ENCODE measurements at regions not wholly inside any gene's neighbourhood (a gene's known extent, or its start where the extent isn't known, plus 50 kb on each side); places are given as distances from the start of the nearest gene placed in this dataset.

- DNase-seq (ENCODE audit: low read depth), result no peak
- TF ChIP-seq, protein P1, sequence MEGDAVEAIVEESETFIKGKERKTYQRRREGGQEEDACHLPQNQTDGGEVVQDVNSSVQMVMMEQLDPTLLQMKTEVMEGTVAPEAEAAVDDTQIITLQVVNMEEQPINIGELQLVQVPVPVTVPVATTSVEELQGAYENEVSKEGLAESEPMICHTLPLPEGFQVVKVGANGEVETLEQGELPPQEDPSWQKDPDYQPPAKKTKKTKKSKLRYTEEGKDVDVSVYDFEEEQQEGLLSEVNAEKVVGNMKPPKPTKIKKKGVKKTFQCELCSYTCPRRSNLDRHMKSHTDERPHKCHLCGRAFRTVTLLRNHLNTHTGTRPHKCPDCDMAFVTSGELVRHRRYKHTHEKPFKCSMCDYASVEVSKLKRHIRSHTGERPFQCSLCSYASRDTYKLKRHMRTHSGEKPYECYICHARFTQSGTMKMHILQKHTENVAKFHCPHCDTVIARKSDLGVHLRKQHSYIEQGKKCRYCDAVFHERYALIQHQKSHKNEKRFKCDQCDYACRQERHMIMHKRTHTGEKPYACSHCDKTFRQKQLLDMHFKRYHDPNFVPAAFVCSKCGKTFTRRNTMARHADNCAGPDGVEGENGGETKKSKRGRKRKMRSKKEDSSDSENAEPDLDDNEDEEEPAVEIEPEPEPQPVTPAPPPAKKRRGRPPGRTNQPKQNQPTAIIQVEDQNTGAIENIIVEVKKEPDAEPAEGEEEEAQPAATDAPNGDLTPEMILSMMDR (IDR thresholded peaks at IDR 0.05; ENCODE audit: insufficient read depth, low read depth, low read length, missing control alignments), result no peak
- H3K4me3 ChIP-seq (ENCODE audit: low read length), result no peak overlapping the region
Observed at GRCh38 chr4:24244663-24245490, 339.5 kb downstream of the DHX15 start.

- no peak overlapping the region for H3K4me3 ChIP-seq (ENCODE audit: low read length)
- DNase-seq (ENCODE audit: low read depth), result no peak
- TF ChIP-seq, protein P1 (IDR thresholded peaks at IDR 0.05; ENCODE audit: insufficient read depth, low read depth, low read length, missing control alignments), result no peak
Observed at GRCh38 chr4:24243641-24244040, 340.7 kb downstream of the DHX15 start.

DNA sequence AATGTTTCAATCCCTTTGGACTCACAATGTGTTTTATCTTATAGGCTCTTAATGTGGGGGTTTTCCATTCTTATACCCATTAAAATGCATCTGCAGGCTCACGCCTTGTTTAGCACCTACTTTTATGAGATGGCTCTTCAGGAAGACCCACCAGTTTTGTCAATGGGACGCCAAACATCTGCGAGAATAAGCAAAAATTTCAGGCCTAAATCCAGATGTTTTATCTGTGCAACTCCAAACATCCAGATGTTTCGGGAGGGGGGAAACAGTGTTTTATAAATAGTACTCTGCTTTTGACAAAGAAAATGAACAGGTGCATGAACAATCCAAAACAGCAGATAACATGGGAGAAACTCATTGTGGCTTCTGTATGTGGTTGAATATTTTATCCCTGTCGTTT, 342.8 kb downstream of the DHX15 start:
- TF ChIP-seq, protein P1 (IDR thresholded peaks at IDR 0.05; ENCODE audit: insufficient read depth, low read depth, low read length, missing control alignments), result no peak
- H3K4me3 ChIP-seq (ENCODE audit: low read length), result no peak overlapping the region
- DNase-seq (ENCODE audit: low read depth), result no peak

GRCh38 chr4:24240655-24241054, 343.7 kb downstream of the DHX15 start:
- TF ChIP-seq, protein P1 (IDR thresholded peaks at IDR 0.05; ENCODE audit: insufficient read depth, low read depth, low read length, missing control alignments), result no peak
- DNase-seq (ENCODE audit: low read depth), result no peak

GRCh38 chr4:24237709-24238108, 346.6 kb downstream of the DHX15 start:
- TF ChIP-seq, protein P1 (IDR thresholded peaks at IDR 0.05; ENCODE audit: insufficient read depth, low read depth, low read length, missing control alignments), result no peak
- no peak for DNase-seq (ENCODE audit: low read depth)
- no peak overlapping the region for H3K4me3 ChIP-seq (ENCODE audit: low read length)

More at GRCh38 chr4:24240655-24241054, 343.7 kb downstream of the DHX15 start:
- no peak overlapping the region for H3K4me3 ChIP-seq (ENCODE audit: low read length)

GRCh38 chr4:24236532-24236931, 346.7 kb upstream of the PPARGC1A start:
- H3K4me3 ChIP-seq (ENCODE audit: low read length), result no peak overlapping the region
- TF ChIP-seq, protein P1 (IDR thresholded peaks at IDR 0.05; ENCODE audit: insufficient read depth, low read depth, low read length, missing control alignments), result no peak
- DNase-seq (ENCODE audit: low read depth), result peak; percentile 33

DNA sequence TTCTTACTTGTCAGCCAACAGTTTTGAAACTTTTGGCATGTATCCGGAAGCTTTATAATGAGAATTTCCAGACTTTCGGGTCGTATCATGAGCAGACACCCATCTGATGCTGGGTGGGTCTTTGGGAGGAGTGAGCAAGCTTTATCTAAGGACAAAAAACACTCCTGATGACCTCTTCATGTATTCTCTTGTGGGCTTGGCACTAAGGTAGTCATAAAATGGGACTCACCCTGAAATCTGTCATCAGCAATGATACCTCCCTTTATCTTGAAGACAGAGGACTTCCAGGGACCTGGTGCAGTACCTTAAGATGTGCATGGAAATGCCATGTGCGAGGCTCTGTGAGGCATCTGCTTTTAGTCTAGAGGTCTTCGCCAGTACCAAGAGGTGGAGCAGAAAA, 346.3 kb upstream of the PPARGC1A start:
- TF ChIP-seq, protein P1 (IDR thresholded peaks at IDR 0.05; ENCODE audit: insufficient read depth, low read depth, low read length, missing control alignments), result no peak
- DNase-seq (ENCODE audit: low read depth), result no peak
- H3K4me3 ChIP-seq (ENCODE audit: low read length), result no peak overlapping the region
